ENCODE measurements at regions not wholly inside any gene's neighbourhood (a gene's known extent, or its start where the extent isn't known, plus 50 kb on each side); places are given as distances from the start of the nearest gene placed in this dataset.

DNA sequence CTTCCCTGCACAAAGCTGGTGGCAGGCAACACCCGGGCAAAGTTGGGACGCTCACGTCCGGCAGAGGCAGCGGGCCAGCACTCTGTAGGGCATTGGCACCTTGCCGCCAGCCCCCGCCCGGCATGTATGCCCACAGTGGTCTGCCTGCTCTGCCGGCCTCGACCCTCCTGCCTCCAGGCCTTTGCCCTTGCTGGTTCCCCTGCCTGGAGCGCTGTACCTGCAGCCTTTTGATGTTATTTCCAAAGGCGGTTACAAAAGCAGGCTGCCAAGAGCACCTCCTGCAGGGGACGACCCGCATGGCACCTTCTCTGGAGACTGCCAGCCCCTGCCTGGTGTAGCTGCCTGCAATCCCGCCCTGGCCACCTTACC lies 56.5 kb upstream of the SHISAL1 start:
- peaks cover 6% of the 10 kb centered on the region for H3K27me3 ChIP-seq (ENCODE audit: control insufficient read depth, insufficient read depth, low read length)
- H3K4me1 ChIP-seq (ENCODE audit: control insufficient read depth, insufficient read depth, low read length) = peaks cover 31% of the 10 kb centered on the region
- no peaks in the 10 kb centered on the region for H3K9me3 ChIP-seq (ENCODE audit: control insufficient read depth, insufficient read depth, low read length)
- WGBS (ENCODE audit: insufficient coverage) = 36% methylated on average over 15 of the region's 15 CpGs
- H3K36me3 ChIP-seq (ENCODE audit: control insufficient read depth, insufficient read depth, low read length) = no peaks in the 10 kb centered on the region
- no peak overlapping the region for H3K4me3 ChIP-seq (ENCODE audit: low read depth, low read length)
- DNase-seq (ENCODE audit: low read depth in 4 of 6, low spot score in 6 of 6) = peak in 2 of 6 donors; percentile 18 to 24
- no peak overlapping the region for H3K27ac ChIP-seq (ENCODE audit: low read depth, low read length)

DNA sequence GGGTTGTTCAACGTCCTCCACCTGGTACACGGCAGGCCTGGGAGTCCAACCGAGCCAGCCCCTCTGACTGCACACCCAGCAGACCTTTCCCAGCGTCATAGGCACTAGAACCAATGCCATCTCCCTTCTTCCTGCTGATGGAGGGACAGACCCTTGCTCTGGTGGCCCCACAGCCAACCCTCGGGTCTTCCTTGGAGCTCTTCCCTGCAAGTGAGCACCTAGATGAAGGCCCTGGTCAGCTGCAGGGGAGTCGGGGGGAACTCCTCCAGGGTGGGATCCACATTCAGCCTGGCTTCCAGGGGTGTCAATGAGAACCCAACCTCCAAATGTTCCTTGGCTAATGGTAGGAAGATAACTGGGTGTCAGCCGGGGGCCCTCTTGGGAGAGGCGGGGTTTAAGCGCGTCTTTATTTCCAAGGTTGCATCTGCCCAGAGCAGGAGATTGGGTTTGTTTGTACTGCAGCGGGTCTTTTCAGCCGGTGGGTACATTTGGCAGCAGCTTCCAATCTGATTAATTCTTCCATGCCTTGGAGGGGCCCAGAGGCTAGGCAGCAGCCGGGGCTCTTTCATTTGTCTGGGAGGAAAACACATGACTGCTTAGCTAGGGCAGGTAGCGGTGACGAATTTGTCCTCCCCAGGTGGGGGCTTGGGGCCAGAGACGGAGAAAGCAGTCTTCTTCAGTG lies 56.0 kb upstream of the SHISAL1 start:
- DNase-seq (ENCODE audit: low read depth in 4 of 6, low spot score in 6 of 6) = peak in 2 of 6 donors; percentile 40 to 60
- Histone ChIP-seq H3K27me3 (ENCODE audit: control insufficient read depth, insufficient read depth, low read length) (peaks cover 6% of the 10 kb centered on the region), H3K27ac (ENCODE audit: low read depth, low read length) (no peak overlapping the region), H3K36me3 (ENCODE audit: control insufficient read depth, insufficient read depth, low read length) (no peaks in the 10 kb centered on the region), H3K4me1 (ENCODE audit: control insufficient read depth, insufficient read depth, low read length) (peaks cover 37% of the 10 kb centered on the region), H3K9me3 (ENCODE audit: control insufficient read depth, insufficient read depth, low read length) (no peaks in the 10 kb centered on the region), H3K4me3 (ENCODE audit: low read depth, low read length) (no peak overlapping the region)
- WGBS (ENCODE audit: insufficient coverage) = 53% methylated on average over 16 of the region's 16 CpGs

DNA sequence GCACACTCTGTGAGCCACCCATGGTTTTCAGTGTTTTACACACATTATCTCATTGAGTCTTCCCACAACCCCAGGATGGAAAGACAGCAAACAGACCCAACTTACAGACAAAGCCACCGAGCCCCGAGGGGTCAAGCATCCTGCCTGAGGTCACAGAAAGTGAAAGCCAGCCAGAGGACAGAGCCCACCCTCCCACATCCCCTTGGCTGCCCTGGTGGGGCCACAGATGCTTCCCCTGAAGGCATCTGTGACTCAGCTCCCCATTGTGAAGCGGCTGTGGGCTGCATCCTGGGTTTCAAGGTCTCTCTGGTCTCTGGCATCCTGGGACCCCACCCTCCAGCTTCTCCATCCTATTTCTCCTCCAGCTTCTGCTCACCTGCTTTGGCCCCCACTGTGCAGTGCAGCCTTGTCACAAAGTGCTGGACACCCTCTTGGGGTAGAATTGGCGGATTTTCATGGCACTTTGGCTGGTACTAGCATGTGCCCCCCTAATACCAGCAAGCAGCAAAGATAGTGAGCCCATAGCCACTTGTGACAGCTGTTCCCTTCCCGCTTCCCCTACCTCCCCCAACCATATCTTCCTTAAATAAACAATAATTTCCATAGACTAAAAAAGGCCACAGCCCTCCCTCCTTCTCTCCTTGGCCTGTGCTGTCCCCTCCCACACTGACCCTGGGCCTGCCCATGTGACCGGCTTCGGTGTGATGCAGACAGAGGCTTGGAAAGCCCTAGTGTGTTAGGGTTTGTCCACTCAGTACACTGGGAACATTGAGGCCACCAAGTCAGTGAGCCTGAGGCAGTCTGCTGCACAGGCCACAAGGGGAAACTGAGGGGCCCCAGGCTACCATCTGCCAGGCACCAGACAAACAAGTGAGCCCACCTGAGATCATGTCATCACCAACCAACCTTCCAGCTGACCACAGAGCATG lies 53.9 kb upstream of the SHISAL1 start:
- Histone ChIP-seq H3K27ac (ENCODE audit: low read depth, low read length) (no peak overlapping the region), H3K36me3 (ENCODE audit: control insufficient read depth, insufficient read depth, low read length) (no peaks in the 10 kb centered on the region), H3K27me3 (ENCODE audit: control insufficient read depth, insufficient read depth, low read length) (peaks cover 6% of the 10 kb centered on the region), H3K4me3 (ENCODE audit: low read depth, low read length) (no peak overlapping the region), H3K9me3 (ENCODE audit: control insufficient read depth, insufficient read depth, low read length) (no peaks in the 10 kb centered on the region), H3K4me1 (ENCODE audit: control insufficient read depth, insufficient read depth, low read length) (peaks cover 42% of the 10 kb centered on the region)
- WGBS (ENCODE audit: insufficient coverage) = 70% methylated on average over 6 of the region's 7 CpGs
- no peak for DNase-seq (ENCODE audit: low read depth in 4 of 6, low spot score in 6 of 6)

DNA sequence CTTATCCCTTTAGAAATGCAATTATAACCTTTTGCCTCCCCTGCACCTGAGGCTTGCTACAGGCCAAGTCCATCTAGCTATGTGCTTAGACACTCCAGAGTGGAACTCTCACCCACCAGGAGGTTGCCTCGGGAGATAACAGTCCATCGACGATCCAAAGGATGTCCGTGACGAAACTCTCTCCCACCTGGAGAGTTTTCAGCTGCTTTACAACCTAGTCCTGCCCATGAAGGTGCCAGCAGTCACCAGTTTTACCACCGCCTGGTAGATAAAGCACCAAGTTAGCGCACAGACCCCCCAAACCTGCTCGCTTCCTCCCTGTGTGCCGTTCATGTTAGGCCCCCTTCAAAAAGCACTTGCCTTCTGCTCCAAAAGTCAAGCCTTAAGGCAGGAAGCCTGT lies 53.1 kb upstream of the SHISAL1 start:
- H3K4me3 ChIP-seq (ENCODE audit: low read depth, low read length) = no peak overlapping the region
- no peaks in the 10 kb centered on the region for H3K9me3 ChIP-seq (ENCODE audit: control insufficient read depth, insufficient read depth, low read length)
- H3K4me1 ChIP-seq (ENCODE audit: control insufficient read depth, insufficient read depth, low read length) = peaks cover 47% of the 10 kb centered on the region
- peaks cover 6% of the 10 kb centered on the region for H3K27me3 ChIP-seq (ENCODE audit: control insufficient read depth, insufficient read depth, low read length)
- no peak for DNase-seq (ENCODE audit: low read depth in 4 of 6, low spot score in 6 of 6)
- 79% methylated on average over 8 of the region's 9 CpGs for WGBS (ENCODE audit: insufficient coverage)
- no peak overlapping the region for H3K27ac ChIP-seq (ENCODE audit: low read depth, low read length)
- no peaks in the 10 kb centered on the region for H3K36me3 ChIP-seq (ENCODE audit: control insufficient read depth, insufficient read depth, low read length)

DNA sequence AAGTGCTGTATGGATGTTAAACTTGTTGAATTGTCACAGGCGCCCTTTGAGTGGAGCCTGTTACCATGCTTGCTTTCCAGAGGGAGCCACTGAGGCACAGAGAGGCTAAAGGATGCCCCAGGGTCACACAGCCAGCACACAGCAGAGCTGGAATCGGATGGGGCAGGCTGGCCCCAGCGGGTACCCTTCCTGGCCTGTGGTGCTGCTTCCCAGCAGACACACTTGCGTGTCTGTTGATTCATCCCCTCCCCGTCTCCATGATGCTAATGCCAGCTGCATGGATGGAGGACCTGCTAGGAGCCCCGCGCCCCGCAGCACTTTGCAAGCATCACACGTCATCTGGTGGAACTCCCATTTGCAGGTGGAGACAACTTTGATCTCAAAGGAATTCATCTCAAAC lies 52.4 kb upstream of the SHISAL1 start:
- Histone ChIP-seq H3K4me3 (ENCODE audit: low read depth, low read length) (no peak overlapping the region), H3K36me3 (ENCODE audit: control insufficient read depth, insufficient read depth, low read length) (no peaks in the 10 kb centered on the region), H3K27me3 (ENCODE audit: control insufficient read depth, insufficient read depth, low read length) (peaks cover 6% of the 10 kb centered on the region), H3K9me3 (ENCODE audit: control insufficient read depth, insufficient read depth, low read length) (no peaks in the 10 kb centered on the region), H3K4me1 (ENCODE audit: control insufficient read depth, insufficient read depth, low read length) (peaks cover 49% of the 10 kb centered on the region), H3K27ac (ENCODE audit: low read depth, low read length) (no peak overlapping the region)
- 66% methylated on average over 5 of the region's 9 CpGs for WGBS (ENCODE audit: insufficient coverage)
- no peak for DNase-seq (ENCODE audit: low read depth in 4 of 6, low spot score in 6 of 6)

DNA sequence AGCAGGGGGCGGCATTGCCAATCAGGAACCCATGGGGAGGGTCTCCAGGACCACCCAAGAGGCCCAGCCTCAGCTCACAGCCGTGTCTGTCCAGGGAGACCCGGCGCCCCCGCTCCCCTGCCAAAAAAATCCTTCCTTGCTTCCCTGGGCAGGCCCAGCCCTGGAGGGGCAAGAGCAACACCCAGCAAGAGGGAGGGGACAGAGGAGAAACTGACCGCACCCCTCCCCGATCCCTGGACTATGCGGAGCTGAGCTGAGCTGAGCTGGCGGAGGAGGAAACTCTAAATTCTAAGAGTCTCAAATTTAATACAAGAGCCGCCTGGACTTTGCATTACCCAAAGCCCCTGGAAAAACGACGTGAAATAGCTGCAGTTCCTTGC lies 52.0 kb upstream of the SHISAL1 start:
- H3K9me3 ChIP-seq (ENCODE audit: control insufficient read depth, insufficient read depth, low read length) = no peaks in the 10 kb centered on the region
- no peak overlapping the region for H3K4me3 ChIP-seq (ENCODE audit: low read depth, low read length)
- peaks cover 6% of the 10 kb centered on the region for H3K27me3 ChIP-seq (ENCODE audit: control insufficient read depth, insufficient read depth, low read length)
- H3K36me3 ChIP-seq (ENCODE audit: control insufficient read depth, insufficient read depth, low read length) = no peaks in the 10 kb centered on the region
- DNase-seq (ENCODE audit: low read depth in 4 of 6, low spot score in 6 of 6) = no peak
- 48% methylated on average over 8 of the region's 12 CpGs for WGBS (ENCODE audit: insufficient coverage)
- H3K4me1 ChIP-seq (ENCODE audit: control insufficient read depth, insufficient read depth, low read length) = peaks cover 49% of the 10 kb centered on the region
- no peak overlapping the region for H3K27ac ChIP-seq (ENCODE audit: low read depth, low read length)

DNA sequence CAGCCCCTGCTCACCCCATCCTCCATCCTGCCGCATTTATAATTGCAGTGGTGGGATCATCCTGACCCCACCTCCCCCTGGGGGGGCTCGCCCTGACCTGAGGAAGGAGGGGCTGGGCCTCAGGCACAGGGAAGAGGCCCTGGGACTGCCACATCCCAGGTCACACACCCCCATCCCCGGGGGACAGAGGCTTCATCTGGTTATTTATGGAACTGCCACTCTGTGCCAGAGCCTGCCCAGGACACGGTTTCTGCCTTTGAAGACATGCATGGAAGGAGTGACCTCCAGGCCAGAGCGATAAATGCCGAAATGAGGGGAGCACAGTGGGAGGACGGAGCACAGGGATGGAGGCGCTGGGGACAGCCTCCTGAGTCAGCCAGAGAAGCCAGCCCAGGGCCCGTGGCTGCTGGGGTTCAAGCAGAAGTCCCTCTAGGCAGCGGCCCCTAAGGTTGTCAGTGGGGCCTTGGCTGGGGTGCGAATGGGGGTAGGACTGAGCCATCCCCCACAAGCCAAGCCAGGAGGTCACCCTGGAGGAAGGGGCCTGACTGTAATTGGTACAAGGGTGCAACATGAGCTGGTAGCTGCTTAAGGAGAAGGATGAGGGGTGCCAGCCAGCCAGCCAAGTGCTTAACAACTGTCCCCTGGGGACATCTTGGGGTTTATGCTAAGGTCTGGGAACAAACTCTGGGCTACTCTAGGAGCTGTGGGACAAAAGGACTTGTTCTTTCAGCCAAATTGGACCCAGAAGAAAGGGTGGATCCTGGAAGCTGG lies 51.4 kb upstream of the SHISAL1 start:
- H3K27ac ChIP-seq (ENCODE audit: low read depth, low read length) = no peak overlapping the region
- no peak overlapping the region for H3K4me3 ChIP-seq (ENCODE audit: low read depth, low read length)
- H3K9me3 ChIP-seq (ENCODE audit: control insufficient read depth, insufficient read depth, low read length) = no peaks in the 10 kb centered on the region
- no peak for DNase-seq (ENCODE audit: low read depth in 4 of 6, low spot score in 6 of 6)
- peaks cover 43% of the 10 kb centered on the region for H3K4me1 ChIP-seq (ENCODE audit: control insufficient read depth, insufficient read depth, low read length)
- WGBS (ENCODE audit: insufficient coverage) = 62% methylated on average over 11 of the region's 11 CpGs
- H3K36me3 ChIP-seq (ENCODE audit: control insufficient read depth, insufficient read depth, low read length) = no peaks in the 10 kb centered on the region
- H3K27me3 ChIP-seq (ENCODE audit: control insufficient read depth, insufficient read depth, low read length) = peaks cover 5% of the 10 kb centered on the region

DNA sequence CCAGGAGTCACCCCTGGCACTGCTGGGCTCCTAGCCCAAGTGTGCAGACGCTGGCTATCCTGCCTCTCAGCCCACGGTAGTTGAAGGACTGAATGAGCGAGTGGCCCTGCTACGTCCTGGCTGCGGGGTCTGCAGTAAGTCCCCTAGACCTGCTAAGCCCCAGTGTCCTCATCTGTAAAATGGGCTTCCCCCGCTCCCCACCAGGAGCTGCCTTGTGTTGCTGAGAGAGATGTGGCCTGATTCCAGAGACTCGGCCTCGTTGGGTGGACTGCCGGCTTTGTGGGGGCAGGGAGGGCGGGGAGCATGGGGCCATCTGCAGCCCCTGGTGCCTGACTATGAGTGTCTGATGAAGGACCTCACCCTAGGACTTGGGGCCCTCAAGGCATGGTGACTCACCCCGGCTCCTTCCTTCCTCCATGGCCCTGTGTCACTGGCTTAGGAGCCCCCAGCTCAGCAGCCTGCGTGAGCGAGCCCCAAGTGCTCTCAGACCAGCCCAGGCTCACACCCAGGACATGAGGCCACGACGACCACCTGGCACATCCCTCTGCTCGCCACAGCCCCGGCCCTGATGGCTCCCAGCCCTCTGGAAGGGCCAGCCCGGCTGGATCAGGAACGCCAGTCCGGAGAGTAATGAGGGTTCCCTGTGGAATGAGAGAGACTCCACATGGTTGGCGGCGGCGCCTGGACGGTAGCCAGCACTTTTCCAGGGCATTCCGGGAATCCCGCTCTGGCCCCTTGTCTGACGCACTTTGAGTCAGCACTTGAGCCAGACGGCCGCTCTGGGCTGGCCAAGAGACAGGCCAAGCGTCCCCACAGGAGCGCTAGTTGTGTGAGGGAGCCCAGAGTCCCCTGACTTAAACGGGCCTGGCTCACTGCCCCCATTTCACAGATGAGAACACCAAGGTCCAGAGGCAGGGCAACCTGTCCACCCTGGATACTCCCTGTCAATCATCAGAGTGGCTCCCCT lies 50.5 kb upstream of the SHISAL1 start:
- Histone ChIP-seq H3K4me3 (ENCODE audit: low read depth, low read length) (no peak overlapping the region), H3K36me3 (ENCODE audit: control insufficient read depth, insufficient read depth, low read length) (no peaks in the 10 kb centered on the region), H3K27ac (ENCODE audit: low read depth, low read length) (no peak overlapping the region), H3K9me3 (ENCODE audit: control insufficient read depth, insufficient read depth, low read length) (no peaks in the 10 kb centered on the region), H3K27me3 (ENCODE audit: control insufficient read depth, insufficient read depth, low read length) (peaks cover 6% of the 10 kb centered on the region), H3K4me1 (ENCODE audit: control insufficient read depth, insufficient read depth, low read length) (peaks cover 37% of the 10 kb centered on the region)
- DNase-seq (ENCODE audit: low read depth in 4 of 6, low spot score in 6 of 6) = peak in 1 of 6 donors; percentile 75
- WGBS (ENCODE audit: insufficient coverage) = 78% methylated on average over 29 of the region's 32 CpGs
